Karpas-422 (cell line): ENCODE measurements at regions not wholly inside any gene's neighbourhood (a gene's known extent, or its start where the extent isn't known, plus 50 kb on each side); places are given as distances from the start of the nearest gene placed in this dataset. TPM values are rescaled to one million over a fixed set of nuclear protein-coding genes. Genes with fewer than 3 reads are reported as not detected.
"Not testable (repeated sequence)": the region's sequence is repeated elsewhere in the genome, so short reads cannot be mapped to it uniquely, and the experiment has no call there.

Experiments
- DNase-seq: peaks from one replicate; pipeline ENCODE4 v3.0.0-alpha.2; 2015
- H2AFZ ChIP-seq: fragments of 200-600 bp; sonication (generic); 2 replicates; pipeline ENCODE4 v1.6.1; 2014; ENCODE audit warnings: antibody characterized with exemption, low read length, mixed read lengths
- H3K27ac ChIP-seq: fragments of 200-600 bp; sonication (generic); 2 replicates; pipeline ENCODE4 v1.5.1; 2014; ENCODE audit warnings: mild to moderate bottlenecking, low read length, moderate library complexity
- H3K27me3 ChIP-seq: fragments of 200-600 bp; sonication (generic); 2 replicates; pipeline ENCODE4 v1.6.1; 2014; ENCODE audit warnings: low read length, mixed read lengths
- H3K36me3 ChIP-seq: fragments of 200-600 bp; sonication (generic); 2 replicates; pipeline ENCODE4 v1.6.1; 2014; ENCODE audit warnings: low read length, mixed read lengths; ENCODE audit not compliant: insufficient read depth
- H3K4me1 ChIP-seq: fragments of 200-600 bp; sonication (generic); 2 replicates; pipeline ENCODE4 v1.6.1; 2014; ENCODE audit warnings: mild to moderate bottlenecking, low read length, mixed read lengths
- H3K4me2 ChIP-seq: fragments of 200-600 bp; sonication (generic); 2 replicates; pipeline ENCODE4 v1.6.1; 2014; ENCODE audit warnings: low read length, low read depth, mild to moderate bottlenecking; ENCODE audit not compliant: poor library complexity, severe bottlenecking
- H3K4me3 ChIP-seq: fragments of 200-600 bp; sonication (generic); 2 replicates; pipeline ENCODE4 v1.5.1; 2014; ENCODE audit warnings: mild to moderate bottlenecking, antibody characterized with exemption, low read length, mixed read lengths
- H3K79me2 ChIP-seq: fragments of 200-600 bp; sonication (generic); 2 replicates; pipeline ENCODE4 v1.6.1; 2014; ENCODE audit warnings: mild to moderate bottlenecking, low read length, mixed read lengths
- H3K9ac ChIP-seq: fragments of 200-600 bp; sonication (generic); 2 replicates; pipeline ENCODE4 v1.6.0; 2014; ENCODE audit warnings: low read length
- H3K9me2 ChIP-seq: fragments of 200-600 bp; sonication (generic), shearing (Covaris generic); replicated peaks from 2 replicates; pipeline ENCODE4 v1.6.0; 2014; ENCODE audit warnings: mild to moderate bottlenecking, low read length, moderate library complexity; ENCODE audit not compliant: insufficient read depth
- H3K9me3 ChIP-seq: fragments of 300-700, 200-600 bp; sonication (generic); 2 replicates; pipeline ENCODE4 v1.6.1; 2014; ENCODE audit warnings: low read length, mixed read lengths
- H4K20me1 ChIP-seq: fragments of 200-600 bp; sonication (generic); 2 replicates; pipeline ENCODE4 v1.6.1; 2014; ENCODE audit warnings: mild to moderate bottlenecking, antibody characterized with exemption, low read length, low read depth; ENCODE audit not compliant: insufficient read depth
- small RNA-seq: library from RNA; depleted of rRNA; stranded (forward); fragments of <200 nt; gene quantifications from one replicate; pipeline ENCODE3, GENCODE V24; 2014

DNA sequence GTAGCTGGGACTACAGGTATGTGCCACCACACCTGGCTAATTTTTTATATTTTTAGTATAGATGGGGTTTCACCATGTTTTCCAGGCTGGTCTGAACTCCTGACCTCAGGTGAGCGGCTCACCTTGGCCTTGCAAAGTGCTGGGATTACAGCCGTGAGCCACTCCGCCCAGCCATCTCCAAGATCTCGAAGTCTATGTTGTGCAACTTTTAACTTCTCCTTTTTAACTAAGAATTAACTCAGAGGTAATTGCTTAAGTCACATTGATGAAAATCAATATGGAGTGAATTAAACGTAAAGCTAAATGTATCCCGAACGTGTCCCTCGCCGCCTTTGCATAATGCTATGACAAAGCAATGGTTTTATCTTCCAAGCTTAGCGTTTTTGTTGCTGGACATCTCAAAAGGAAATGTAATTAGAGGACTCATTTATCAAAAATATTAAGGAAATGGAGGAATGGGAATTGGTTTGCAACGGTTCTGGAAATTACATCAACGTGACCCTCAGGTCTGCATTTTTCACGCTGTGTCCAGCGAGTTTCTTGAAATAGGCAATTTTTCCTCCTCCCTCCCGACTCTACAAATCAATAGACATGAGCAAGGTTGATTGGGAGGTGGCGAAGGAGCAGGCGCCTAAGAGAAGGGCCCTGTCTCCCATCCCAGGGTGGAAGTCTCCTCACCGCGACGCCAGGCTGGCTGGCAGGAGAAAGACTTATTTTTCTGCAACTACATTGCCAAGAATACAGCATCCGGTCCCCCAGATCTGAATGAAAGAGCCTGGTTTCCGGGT is 89.8 kb downstream of the TMEM130 start:
- H3K79me2 ChIP-seq = no peaks in the 10 kb centered on the region
- no peaks in the 10 kb centered on the region for H3K4me1 ChIP-seq
- H3K27ac ChIP-seq = no peak overlapping the region
- no peak overlapping the region for H2AFZ ChIP-seq
- no peaks in the 10 kb centered on the region for H3K9me3 ChIP-seq
- no peak for DNase-seq
- no peaks in the 10 kb centered on the region for H3K9me2 ChIP-seq
- H3K4me3 ChIP-seq = no peak overlapping the region
- H3K9ac ChIP-seq = no peak overlapping the region
- H4K20me1 ChIP-seq = no peaks in the 10 kb centered on the region
- no peaks in the 10 kb centered on the region for H3K36me3 ChIP-seq
- no peak overlapping the region for H3K4me2 ChIP-seq
- no peaks in the 10 kb centered on the region for H3K27me3 ChIP-seq

DNA sequence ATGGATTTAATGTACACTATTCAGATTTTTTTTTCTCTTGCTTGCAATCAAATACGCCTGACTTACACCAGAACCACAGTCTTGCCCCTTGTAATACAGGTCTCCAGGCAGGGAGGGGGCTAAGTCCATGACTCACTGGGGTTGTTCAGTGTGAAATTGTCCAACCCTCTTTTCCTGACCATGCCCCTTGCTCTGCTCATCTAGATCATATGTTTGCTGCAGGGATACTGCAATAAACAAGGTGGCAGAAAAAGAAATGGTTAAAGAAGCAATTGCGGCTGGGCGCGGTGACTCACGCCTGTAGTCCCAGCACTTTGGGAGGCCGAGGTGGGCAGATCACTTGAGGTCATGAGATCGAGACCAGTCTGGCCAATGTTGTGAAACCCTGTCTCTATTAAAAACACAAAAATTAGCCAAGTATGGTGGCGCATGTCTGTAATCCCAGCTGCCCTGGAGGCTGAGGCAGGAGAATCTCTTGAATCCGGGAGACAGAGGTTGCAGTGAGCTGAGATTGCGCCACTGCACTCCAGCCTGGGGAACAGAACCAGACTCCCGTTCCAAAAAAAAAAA is 85.5 kb downstream of the TMEM130 start:
- Histone ChIP-seq H3K27me3 (no peaks in the 10 kb centered on the region), H3K36me3 (no peaks in the 10 kb centered on the region), H3K9me2 (no peaks in the 10 kb centered on the region), H3K9me3 (no peaks in the 10 kb centered on the region), H3K27ac (no peak overlapping the region), H2AFZ (no peak overlapping the region), H3K4me2 (no peak overlapping the region), H3K79me2 (no peaks in the 10 kb centered on the region), H4K20me1 (no peaks in the 10 kb centered on the region), H3K4me1 (no peaks in the 10 kb centered on the region), H3K9ac (no peak overlapping the region), H3K4me3 (no peak overlapping the region)
- DNase-seq = no peak

DNA sequence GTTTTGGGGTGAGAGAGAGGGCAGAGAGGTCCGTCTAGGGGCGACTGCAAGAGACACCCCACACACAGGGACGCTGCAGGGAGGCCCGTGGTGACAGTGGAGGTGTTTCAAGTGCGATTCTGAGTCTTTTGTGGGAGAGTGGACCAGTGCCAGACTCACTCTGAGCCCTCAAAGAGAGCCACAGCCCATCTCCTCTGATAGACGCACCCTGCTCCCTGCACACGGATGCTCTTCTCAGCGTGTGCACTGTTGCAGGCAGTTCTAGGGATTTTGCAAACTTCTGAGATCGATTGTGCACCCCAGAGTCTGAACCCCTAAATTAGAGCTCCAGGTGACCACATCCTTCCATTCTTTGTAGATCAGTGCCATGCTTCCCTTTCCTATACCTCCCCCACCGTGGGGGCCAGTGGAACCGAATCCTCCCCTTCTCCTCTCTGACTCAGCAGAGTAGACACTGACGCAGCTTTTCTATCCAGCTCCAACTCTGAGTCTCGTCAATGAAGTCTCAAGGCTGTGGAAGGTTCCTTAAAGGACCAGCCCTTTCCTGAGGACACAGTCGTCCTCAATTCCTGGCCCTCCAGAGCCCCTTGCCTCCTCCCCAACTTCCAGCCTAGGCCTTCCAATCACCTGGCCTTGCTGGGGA is 83.8 kb downstream of the TMEM130 start:
- Histone ChIP-seq H3K9me2 (no peaks in the 10 kb centered on the region), H3K4me3 (no peak overlapping the region), H3K9me3 (no peaks in the 10 kb centered on the region), H3K4me2 (no peak overlapping the region), H3K79me2 (no peaks in the 10 kb centered on the region), H3K4me1 (no peaks in the 10 kb centered on the region), H3K9ac (no peak overlapping the region), H4K20me1 (no peaks in the 10 kb centered on the region), H3K27me3 (no peaks in the 10 kb centered on the region), H3K27ac (no peak overlapping the region), H3K36me3 (no peaks in the 10 kb centered on the region), H2AFZ (no peak overlapping the region)
- DNase-seq = no peak

DNA sequence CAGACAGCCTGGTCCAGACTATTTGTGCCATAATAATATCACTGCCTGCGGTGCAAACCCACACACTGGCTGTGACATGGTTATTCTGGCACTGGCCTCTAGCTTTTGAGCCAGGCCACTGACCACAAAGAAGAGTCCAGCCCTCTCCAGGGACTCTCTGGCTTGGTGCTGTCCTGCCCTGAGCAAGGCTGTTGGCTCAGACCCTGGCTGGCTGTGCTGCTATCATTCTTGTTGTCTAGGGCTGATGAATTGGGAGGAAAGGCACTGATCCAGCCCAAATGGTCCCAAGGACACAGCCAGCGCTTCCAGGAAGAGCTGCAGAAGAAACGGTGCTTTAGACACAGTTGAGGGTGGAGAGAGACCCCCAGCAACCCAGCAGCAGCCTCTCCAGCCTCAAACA is 80.8 kb downstream of the TMEM130 start:
- H3K9me3 ChIP-seq = no peaks in the 10 kb centered on the region
- H3K27me3 ChIP-seq = no peaks in the 10 kb centered on the region
- H3K9me2 ChIP-seq = no peaks in the 10 kb centered on the region
- H3K4me2 ChIP-seq = no peak overlapping the region
- DNase-seq = no peak
- no peaks in the 10 kb centered on the region for H3K4me1 ChIP-seq
- H2AFZ ChIP-seq = no peak overlapping the region
- H3K4me3 ChIP-seq = no peak overlapping the region
- no peaks in the 10 kb centered on the region for H4K20me1 ChIP-seq
- H3K79me2 ChIP-seq = no peaks in the 10 kb centered on the region
- no peak overlapping the region for H3K27ac ChIP-seq
- no peaks in the 10 kb centered on the region for H3K36me3 ChIP-seq
- no peak overlapping the region for H3K9ac ChIP-seq

DNA sequence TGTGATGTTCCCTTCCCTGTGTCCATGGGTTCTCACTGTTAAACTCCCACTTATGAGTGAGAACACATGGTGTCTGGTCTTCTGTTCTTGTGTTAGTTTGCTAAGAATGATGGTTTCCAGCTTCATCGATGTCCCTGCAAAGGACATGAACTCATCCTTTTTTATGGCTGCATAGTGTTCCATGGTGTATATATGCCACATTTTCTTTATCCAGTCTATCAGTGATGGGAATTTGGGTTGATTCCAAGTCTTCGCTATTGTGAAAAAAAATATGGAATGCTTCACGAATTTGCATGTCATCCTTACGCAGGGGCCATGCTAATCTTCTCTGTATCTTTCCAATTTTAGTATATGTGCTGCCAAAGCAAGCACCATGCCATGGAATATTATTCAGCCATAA is 75.4 kb downstream of the TMEM130 start:
- not testable (repeated sequence) for H3K27ac ChIP-seq, H4K20me1 ChIP-seq, H3K36me3 ChIP-seq, H3K9me3 ChIP-seq, H3K9ac ChIP-seq, H2AFZ ChIP-seq, H3K9me2 ChIP-seq, H3K4me2 ChIP-seq, H3K4me3 ChIP-seq, H3K79me2 ChIP-seq, H3K27me3 ChIP-seq
- peaks cover 24% of the 10 kb centered on the region for H3K4me1 ChIP-seq
- peak; percentile 11 for DNase-seq

DNA sequence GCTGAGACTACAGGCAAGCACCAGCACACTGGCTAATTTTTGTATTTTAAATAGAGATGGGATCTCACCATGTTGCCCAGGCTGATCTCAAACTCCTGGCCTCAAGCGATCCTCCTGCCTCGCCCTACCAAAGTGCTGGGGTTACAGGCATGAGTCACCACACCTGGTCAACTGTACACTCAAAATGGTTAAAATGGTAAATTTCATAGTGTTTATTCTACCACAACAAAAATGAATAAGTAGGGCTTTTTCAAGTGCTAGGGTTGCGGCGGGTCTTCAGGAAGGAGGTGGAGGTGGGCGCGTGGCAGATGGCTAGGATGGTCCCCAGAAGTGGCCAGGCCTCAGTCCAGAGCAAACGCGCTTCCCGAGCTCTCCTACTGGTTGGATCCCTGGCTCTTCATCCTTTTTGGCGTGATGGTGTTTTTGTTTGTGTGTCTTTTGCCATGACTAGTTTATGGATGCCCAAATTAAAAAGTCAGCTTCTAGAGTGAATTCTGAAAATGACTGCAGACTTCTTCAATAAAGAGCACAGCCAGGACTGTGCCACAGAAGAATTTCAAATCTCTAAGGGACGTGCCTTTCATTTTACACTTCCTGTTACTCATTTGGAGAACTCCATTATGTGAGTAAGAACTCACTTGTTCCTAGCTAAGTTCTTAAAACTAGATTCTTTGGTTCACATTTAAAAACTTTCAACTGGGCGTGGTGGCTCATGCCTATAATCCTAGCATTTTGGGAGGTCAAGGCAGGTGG is 73.9 kb downstream of the TMEM130 start:
- Histone ChIP-seq H3K4me3 (no peak overlapping the region), H3K27ac (no peak overlapping the region), H3K4me2 (no peak overlapping the region), H3K9me3 (peaks cover 3% of the 10 kb centered on the region; the same call in 1 of the 2 replicates), H3K4me1 (peaks cover 24% of the 10 kb centered on the region), H3K9ac (no peak overlapping the region), H3K27me3 (no peaks in the 10 kb centered on the region; the same call in 1 of the 2 replicates), H3K9me2 (no peaks in the 10 kb centered on the region), H4K20me1 (no peaks in the 10 kb centered on the region), H2AFZ (no peak overlapping the region), H3K36me3 (no peaks in the 10 kb centered on the region), H3K79me2 (no peaks in the 10 kb centered on the region)
- DNase-seq = peak; percentile 46

Small RNA genes in the stretch of these regions (small RNA-seq; reads per million reads assigned to genes)
- gene RNU6-393P = not detected
